ENCODE measurements at regions not wholly inside any gene's neighbourhood (a gene's known extent, or its start where the extent isn't known, plus 50 kb on each side); places are given as distances from the start of the nearest gene placed in this dataset.

GRCh38 chr10:107230887-107231286 is 66.4 kb upstream of the SORCS1 start:
- no peak for DNase-seq

GRCh38 chr10:107215681-107216080 is 51.2 kb upstream of the SORCS1 start:
- DNase-seq = no peak

Measured in MV-4-11 (cell line).